Fibroblast of lung (primary cell): ENCODE measurements at regions not wholly inside any gene's neighbourhood (a gene's known extent, or its start where the extent isn't known, plus 50 kb on each side); places are given as distances from the start of the nearest gene placed in this dataset.

Experiments
- DNase-seq, 2 donors: peaks; one replicate each; pipeline versions ENCODE4 v3.0.0 to v3.0.0-alpha.2; 2010; ENCODE audit warnings: low read depth in 2 of 2
- H2AFZ ChIP-seq: 2 replicates; pipeline ENCODE4 v1.5.1; 2012; ENCODE audit warnings: low read length, control low read depth, inconsistent platforms
- H3K27ac ChIP-seq: 2 replicates; pipeline ENCODE4 v1.5.1; 2011; ENCODE audit warnings: low read length, control low read depth; ENCODE audit not compliant: insufficient read depth
- H3K27me3 ChIP-seq: 2 replicates; pipeline ENCODE4 v1.5.1; 2011; ENCODE audit warnings: mild to moderate bottlenecking, low read length; ENCODE audit not compliant: control insufficient read depth, insufficient read depth
- H3K36me3 ChIP-seq: 2 replicates; pipeline ENCODE4 v1.5.1; 2011; ENCODE audit warnings: low read length; ENCODE audit not compliant: control insufficient read depth, insufficient read depth
- H3K4me1 ChIP-seq: 2 replicates; pipeline ENCODE4 v1.5.1; 2011; ENCODE audit warnings: low read length; ENCODE audit not compliant: control insufficient read depth, insufficient read depth; ENCODE audit errors: extremely low read depth
- H3K4me2 ChIP-seq: 2 replicates; pipeline ENCODE4 v1.5.1; 2011; ENCODE audit warnings: low read length, control low read depth; ENCODE audit not compliant: insufficient read depth; ENCODE audit errors: extremely low read depth
- H3K4me3 ChIP-seq, 4 experiments: fragments of 200-600 bp in 1 of 4; sonication (generic) in 1 of 4; replicated peaks in 1 of 4; 2 replicates each; pipeline ENCODE4 v1.5.1; 2011 to 2016; ENCODE audit warnings: low read length in 4 of 4, low read depth in 3 of 4, mild to moderate bottlenecking in 3 of 4, control low read depth in 2 of 4, inconsistent platforms in 1 of 4, mixed read lengths in 1 of 4; ENCODE audit not compliant: insufficient read depth in 1 of 4; ENCODE audit errors: control extremely low read depth in 1 of 4
- H3K79me2 ChIP-seq: 2 replicates; pipeline ENCODE4 v1.5.1; 2012; ENCODE audit warnings: mild to moderate bottlenecking, low read length, inconsistent platforms; ENCODE audit not compliant: control insufficient read depth, insufficient read depth
- H3K9ac ChIP-seq: 2 replicates; pipeline ENCODE4 v1.5.1; 2011; ENCODE audit warnings: mild to moderate bottlenecking, low read length, control low read depth; ENCODE audit not compliant: insufficient read depth
- H3K9me3 ChIP-seq: 2 replicates; pipeline ENCODE4 v1.5.1; 2012; ENCODE audit warnings: low read depth, low read length; ENCODE audit not compliant: control insufficient read depth, insufficient read depth
- H4K20me1 ChIP-seq: 2 replicates; pipeline ENCODE4 v1.5.1; 2011; ENCODE audit warnings: low read length; ENCODE audit not compliant: control insufficient read depth, insufficient read depth; ENCODE audit errors: extremely low read depth
- CTCF ChIP-seq, 2 donors: IDR thresholded peaks in 1 of 2; conservative IDR thresholded peaks in 1 of 2; 1 replicate in 1 of 2; 2 replicates in 1 of 2; pipeline ENCODE4 v1.5.1; 2011 to 2012; ENCODE audit warnings: low read length in 2 of 2, control low read depth in 1 of 2, inconsistent platforms in 1 of 2, low read depth in 1 of 2, mild to moderate bottlenecking in 1 of 2
- EZH2 ChIP-seq: IDR thresholded peaks from 2 replicates; pipeline ENCODE4 v1.5.1; 2012; ENCODE audit warnings: low read length, control low read depth, mild to moderate bottlenecking; ENCODE audit errors: missing control alignments

- no peak overlapping the region for H3K4me2 ChIP-seq
- TF ChIP-seq CTCF (conservative IDR thresholded peaks at IDR 0.05 in 1 of 2, IDR thresholded peaks at IDR 0.05 in 1 of 2; ENCODE audit: low read depth in 1 of 2, low read length in 2 of 2) (no peak), EZH2 (no peak)
- no peaks in the 10 kb centered on the region for H4K20me1 ChIP-seq
- DNase-seq: no peak
- no peak overlapping the region for H3K4me3 ChIP-seq
- no peak overlapping the region for H3K27ac ChIP-seq
- no peaks in the 10 kb centered on the region for H3K9me3 ChIP-seq
- no peaks in the 10 kb centered on the region for H3K36me3 ChIP-seq
- H3K4me1 ChIP-seq: no peaks in the 10 kb centered on the region
- no peak overlapping the region for H2AFZ ChIP-seq
- H3K27me3 ChIP-seq: no peaks in the 10 kb centered on the region
- no peak overlapping the region for H3K9ac ChIP-seq
- no peaks in the 10 kb centered on the region for H3K79me2 ChIP-seq
Measured at GRCh38 chr13:47206111-47206510, 309.3 kb upstream of the HTR2A start.

GRCh38 chr13:47190696-47191305 lies 293.9 kb upstream of the HTR2A start:
- H3K36me3 ChIP-seq: no peaks in the 10 kb centered on the region
- DNase-seq: peak in 1 of 2 donors; percentile 50
- H3K79me2 ChIP-seq: no peaks in the 10 kb centered on the region
- no peak overlapping the region for H2AFZ ChIP-seq
- H3K27me3 ChIP-seq: no peaks in the 10 kb centered on the region
- H3K27ac ChIP-seq: no peak overlapping the region
- no peaks in the 10 kb centered on the region for H4K20me1 ChIP-seq
- H3K9me3 ChIP-seq: no peaks in the 10 kb centered on the region
- H3K4me1 ChIP-seq: no peaks in the 10 kb centered on the region
- no peak overlapping the region for H3K4me3 ChIP-seq
- TF ChIP-seq EZH2: no peak
- no peak for TF ChIP-seq CTCF (conservative IDR thresholded peaks at IDR 0.05 in 1 of 2, IDR thresholded peaks at IDR 0.05 in 1 of 2; ENCODE audit: low read depth in 1 of 2, low read length in 2 of 2)
- H3K4me2 ChIP-seq: no peak overlapping the region
- H3K9ac ChIP-seq: no peak overlapping the region

- Histone ChIP-seq H3K4me2 (no peak overlapping the region), H3K4me3 (no peak overlapping the region), H3K27me3 (no peaks in the 10 kb centered on the region), H3K79me2 (no peaks in the 10 kb centered on the region), H2AFZ (no peak overlapping the region), H3K36me3 (no peaks in the 10 kb centered on the region), H3K27ac (no peak overlapping the region), H3K9ac (no peak overlapping the region), H3K4me1 (no peaks in the 10 kb centered on the region), H3K9me3 (no peaks in the 10 kb centered on the region), H4K20me1 (no peaks in the 10 kb centered on the region)
- TF ChIP-seq EZH2: no peak
- peak; percentile 47 to 48 for DNase-seq
Measured at GRCh38 chr13:47188802-47189201, 291.9 kb upstream of the HTR2A start.
